ENCODE measurements at regions not wholly inside any gene's neighbourhood (a gene's known extent, or its start where the extent isn't known, plus 50 kb on each side); places are given as distances from the start of the nearest gene placed in this dataset.

DNA sequence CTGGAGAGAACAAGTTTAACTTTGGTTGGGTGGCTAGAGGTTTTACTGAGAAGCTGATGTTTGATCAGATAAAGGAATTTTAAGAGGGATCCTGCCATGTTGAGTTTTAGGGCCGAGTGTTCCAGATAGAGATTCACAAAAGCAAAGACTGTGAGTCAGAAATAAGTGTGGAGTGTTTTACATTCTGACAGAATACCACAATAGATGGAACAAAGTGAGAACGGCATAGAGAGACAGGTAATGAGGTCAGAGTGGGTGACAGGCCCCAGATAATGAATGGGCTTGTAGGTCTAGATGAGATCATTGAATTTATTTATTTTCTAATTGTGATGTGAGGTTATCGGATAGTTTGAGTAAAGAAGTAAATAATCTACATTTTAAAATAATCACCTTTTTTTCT is 502.6 kb downstream of the EPHA5 start:
- peaks cover 4 to 6% of the 10 kb centered on the region in 2 donors for H3K9me3 Mint-ChIP-seq
- no peak overlapping the region for H3K4me3 Mint-ChIP-seq
- TF ChIP-seq, protein P1, sequence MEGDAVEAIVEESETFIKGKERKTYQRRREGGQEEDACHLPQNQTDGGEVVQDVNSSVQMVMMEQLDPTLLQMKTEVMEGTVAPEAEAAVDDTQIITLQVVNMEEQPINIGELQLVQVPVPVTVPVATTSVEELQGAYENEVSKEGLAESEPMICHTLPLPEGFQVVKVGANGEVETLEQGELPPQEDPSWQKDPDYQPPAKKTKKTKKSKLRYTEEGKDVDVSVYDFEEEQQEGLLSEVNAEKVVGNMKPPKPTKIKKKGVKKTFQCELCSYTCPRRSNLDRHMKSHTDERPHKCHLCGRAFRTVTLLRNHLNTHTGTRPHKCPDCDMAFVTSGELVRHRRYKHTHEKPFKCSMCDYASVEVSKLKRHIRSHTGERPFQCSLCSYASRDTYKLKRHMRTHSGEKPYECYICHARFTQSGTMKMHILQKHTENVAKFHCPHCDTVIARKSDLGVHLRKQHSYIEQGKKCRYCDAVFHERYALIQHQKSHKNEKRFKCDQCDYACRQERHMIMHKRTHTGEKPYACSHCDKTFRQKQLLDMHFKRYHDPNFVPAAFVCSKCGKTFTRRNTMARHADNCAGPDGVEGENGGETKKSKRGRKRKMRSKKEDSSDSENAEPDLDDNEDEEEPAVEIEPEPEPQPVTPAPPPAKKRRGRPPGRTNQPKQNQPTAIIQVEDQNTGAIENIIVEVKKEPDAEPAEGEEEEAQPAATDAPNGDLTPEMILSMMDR (IDR thresholded peaks at IDR 0.05) = no peak
- H3K27me3 Mint-ChIP-seq (ENCODE audit: low read depth in 2 of 2) = no peaks in the 10 kb centered on the region
- H3K27ac ChIP-seq (ENCODE audit: low read length) = no peak overlapping the region
- no peaks in the 10 kb centered on the region for H3K4me1 Mint-ChIP-seq
- DNase-seq (no peak), ATAC-seq (no peak)
- H3K27ac Mint-ChIP-seq = no peak overlapping the region
- intact Hi-C loops (cut with micrococcal nuclease) = no loop called here
- H3K4me3 ChIP-seq (ENCODE audit: low read length) = no peak overlapping the region
- 81% methylated on average over 2 of the region's 3 CpGs for WGBS (ENCODE audit: insufficient coverage)
- no peaks in the 10 kb centered on the region for H3K36me3 Mint-ChIP-seq
- H3K9me3 ChIP-seq (ENCODE audit: control insufficient read depth, insufficient read depth, low read length) = peaks cover 4% of the 10 kb centered on the region
- no peaks in the 10 kb centered on the region for H3K4me1 ChIP-seq (ENCODE audit: control insufficient read depth, insufficient read depth, low read length)
- no peaks in the 10 kb centered on the region for H3K27me3 ChIP-seq (ENCODE audit: control insufficient read depth, insufficient read depth, low read length)
- H3K36me3 ChIP-seq (ENCODE audit: control insufficient read depth, insufficient read depth, low read length) = no peaks in the 10 kb centered on the region

DNA sequence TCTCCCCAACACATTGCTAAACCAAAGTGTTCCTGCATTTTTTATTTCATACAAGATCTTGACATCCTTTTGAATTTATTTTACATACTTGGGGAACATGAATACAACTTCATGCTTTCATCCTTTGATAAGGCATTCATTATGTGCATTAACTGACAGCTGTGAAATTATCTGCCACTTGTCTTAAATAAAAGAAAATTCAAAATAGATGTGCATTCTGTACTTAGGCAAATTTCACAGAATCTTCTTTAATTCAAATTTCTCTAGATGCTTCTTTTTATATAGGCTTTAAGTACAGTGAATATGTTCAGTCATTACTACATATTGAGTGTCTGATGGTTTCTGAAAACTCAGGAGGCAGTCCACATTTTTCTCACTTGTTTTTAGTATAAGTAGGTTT is 518.1 kb downstream of the EPHA5 start:
- no peak overlapping the region for H3K27ac Mint-ChIP-seq
- H3K4me3 Mint-ChIP-seq = no peak overlapping the region
- H3K9me3 ChIP-seq (ENCODE audit: control insufficient read depth, insufficient read depth, low read length) = no peaks in the 10 kb centered on the region
- no peaks in the 10 kb centered on the region for H3K4me1 ChIP-seq (ENCODE audit: control insufficient read depth, insufficient read depth, low read length)
- no peak overlapping the region for H3K27ac ChIP-seq (ENCODE audit: low read length)
- H3K36me3 ChIP-seq (ENCODE audit: control insufficient read depth, insufficient read depth, low read length) = no peaks in the 10 kb centered on the region
- H3K27me3 Mint-ChIP-seq (ENCODE audit: low read depth in 2 of 2) = no peaks in the 10 kb centered on the region
- no peaks in the 10 kb centered on the region for H3K27me3 ChIP-seq (ENCODE audit: control insufficient read depth, insufficient read depth, low read length)
- DNase-seq = no peak
- H3K36me3 Mint-ChIP-seq = peaks cover 7% of the 10 kb centered on the region
- H3K9me3 Mint-ChIP-seq = peaks cover 12 to 15% of the 10 kb centered on the region in 2 donors
- intact Hi-C loops (cut with micrococcal nuclease) = no loop called here
- H3K4me1 Mint-ChIP-seq = no peaks in the 10 kb centered on the region
- no peak for ATAC-seq
- TF ChIP-seq, protein P1 (IDR thresholded peaks at IDR 0.05) = no peak
- no peak overlapping the region for H3K4me3 ChIP-seq (ENCODE audit: low read length)

DNA sequence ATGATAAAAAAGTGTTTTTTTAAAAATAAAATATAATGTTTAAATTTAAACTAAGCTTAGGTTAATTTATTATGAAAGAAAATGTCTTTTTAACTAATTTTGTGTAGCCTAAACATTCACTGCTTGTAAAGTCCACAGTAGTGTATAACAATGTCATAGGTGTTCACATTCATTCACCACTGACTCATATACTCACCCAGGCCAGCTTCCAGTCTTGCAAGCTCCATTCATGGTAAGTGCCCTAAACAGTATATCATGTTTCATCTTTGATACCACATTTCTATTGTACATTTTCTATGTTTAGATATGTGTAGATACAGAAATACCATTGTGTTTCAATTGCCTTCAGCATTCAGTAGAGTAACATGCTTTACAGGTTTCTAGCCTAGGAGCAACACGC is 530.3 kb downstream of the EPHA5 start:
- TF ChIP-seq, protein P1 (IDR thresholded peaks at IDR 0.05) = no peak
- intact Hi-C loops (cut with micrococcal nuclease) = no loop called here
- Histone ChIP-seq H3K4me3 (ENCODE audit: low read length) (no peak overlapping the region), H3K4me1 (ENCODE audit: control insufficient read depth, insufficient read depth, low read length) (no peaks in the 10 kb centered on the region), H3K27ac (ENCODE audit: low read length) (no peak overlapping the region), H3K36me3 (ENCODE audit: control insufficient read depth, insufficient read depth, low read length) (no peaks in the 10 kb centered on the region), H3K27me3 (ENCODE audit: control insufficient read depth, insufficient read depth, low read length) (no peaks in the 10 kb centered on the region), H3K9me3 (ENCODE audit: control insufficient read depth, insufficient read depth, low read length) (peaks cover 4% of the 10 kb centered on the region)
- ATAC-seq = no peak
- H3K27me3 Mint-ChIP-seq (ENCODE audit: low read depth in 2 of 2) = no peaks in the 10 kb centered on the region
- H3K9me3 Mint-ChIP-seq = peaks cover 24 to 32% of the 10 kb centered on the region in 2 donors
- H3K36me3 Mint-ChIP-seq = peaks cover 19% of the 10 kb centered on the region
- WGBS (ENCODE audit: insufficient coverage) = no CpG with 5 or more reads among the region's 1 CpG
- H3K27ac Mint-ChIP-seq = no peak overlapping the region
- H3K4me3 Mint-ChIP-seq = no peak overlapping the region
- no peaks in the 10 kb centered on the region for H3K4me1 Mint-ChIP-seq
- no peak for DNase-seq

DNA sequence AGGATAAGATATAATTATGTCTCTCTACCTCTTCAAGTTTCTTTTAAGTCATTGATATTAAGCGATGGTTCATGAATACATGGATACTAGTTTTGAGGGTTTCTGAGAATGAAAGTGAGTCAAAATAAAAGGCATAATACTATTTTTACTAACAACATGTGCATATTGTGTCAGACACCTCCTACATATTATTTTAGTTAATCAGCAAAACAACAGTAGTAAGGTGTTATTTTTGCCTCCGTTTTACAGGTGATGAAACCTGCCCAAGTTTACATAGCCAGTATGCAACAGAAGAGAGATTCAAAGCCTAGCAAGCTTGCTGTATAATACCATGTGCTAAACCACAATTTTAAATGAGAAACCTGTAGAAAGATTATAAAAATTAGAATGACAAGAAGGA is 544.1 kb downstream of the EPHA5 start:
- DNase-seq (no peak), ATAC-seq (no peak)
- intact Hi-C loops (cut with micrococcal nuclease) = no loop called here
- Histone ChIP-seq H3K4me1 (ENCODE audit: control insufficient read depth, insufficient read depth, low read length) (no peaks in the 10 kb centered on the region), H3K4me3 (ENCODE audit: low read length) (no peak overlapping the region), H3K9me3 (ENCODE audit: control insufficient read depth, insufficient read depth, low read length) (no peaks in the 10 kb centered on the region), H3K27ac (ENCODE audit: low read length) (no peak overlapping the region), H3K36me3 (ENCODE audit: control insufficient read depth, insufficient read depth, low read length) (no peaks in the 10 kb centered on the region), H3K27me3 (ENCODE audit: control insufficient read depth, insufficient read depth, low read length) (no peaks in the 10 kb centered on the region)
- no peaks in the 10 kb centered on the region for H3K27me3 Mint-ChIP-seq (ENCODE audit: low read depth in 2 of 2)
- TF ChIP-seq, protein P1 (IDR thresholded peaks at IDR 0.05) = no peak
- WGBS (ENCODE audit: insufficient coverage) = no CpG with 5 or more reads among the region's 2 CpGs
- no peak overlapping the region for H3K4me3 Mint-ChIP-seq
- H3K36me3 Mint-ChIP-seq = no peaks in the 10 kb centered on the region
- H3K9me3 Mint-ChIP-seq = peaks cover 7 to 9% of the 10 kb centered on the region in 2 donors
- no peak overlapping the region for H3K27ac Mint-ChIP-seq
- H3K4me1 Mint-ChIP-seq = no peaks in the 10 kb centered on the region
